GM12892 (cell line): ENCODE measurements at regions not wholly inside any gene's neighbourhood (a gene's known extent, or its start where the extent isn't known, plus 50 kb on each side); places are given as distances from the start of the nearest gene placed in this dataset.

Experiments used
- POLR2AphosphoS5 ChIP-seq: IDR thresholded peaks from 2 replicates; pipeline ENCODE4 v1.6.1; 2011; ENCODE audit warnings: low read depth, low read length, control low read depth
- TAF1 ChIP-seq: IDR thresholded peaks from 2 replicates; pipeline ENCODE4 v1.6.1; 2011; ENCODE audit warnings: low read depth, mild to moderate bottlenecking, control low read depth, low read length, borderline replicate concordance

DNA sequence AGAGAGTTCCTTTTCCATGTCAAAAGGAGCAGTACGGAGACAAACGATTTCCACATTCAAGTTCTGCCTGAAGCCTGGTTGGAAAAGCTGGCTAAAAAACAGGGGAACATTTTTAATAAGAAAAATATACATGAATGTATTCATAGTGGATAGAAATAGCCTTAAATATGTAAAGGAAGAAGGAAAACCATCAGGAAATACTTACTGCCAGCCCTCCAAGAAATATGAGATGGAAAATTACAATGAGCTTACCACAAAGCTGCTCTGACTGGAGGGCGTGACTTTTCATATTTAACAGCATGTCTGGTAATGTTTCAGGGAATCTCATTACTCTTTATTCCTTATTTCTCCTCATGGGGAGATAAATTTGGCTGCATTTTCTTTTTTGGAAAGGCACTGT is 75.9 kb upstream of the ZDHHC17 start:
- TF ChIP-seq POLR2AphosphoS5 (no peak), TAF1 (no peak)
